IMR-90 (cell line): ENCODE measurements at regions not wholly inside any gene's neighbourhood (a gene's known extent, or its start where the extent isn't known, plus 50 kb on each side); places are given as distances from the start of the nearest gene placed in this dataset.

Source experiments
- ATAC-seq: fragments of 200-7000 bp; cut with Tn5 transposase; 2 replicates; pipeline ENCODE4 v1.9.1; 2020; ENCODE audit warnings: low read depth, mild to moderate bottlenecking, moderate library complexity
- BruUV-seq: library from RNA; stranded (reverse); fragments of 400-500 nt; replicated peaks from 2 replicates; lab custom pipeline; 2021; lab: Mats Ljungman, UMichigan
- CTCF ChIA-PET: fragments of 300-600 bp; formaldehyde crosslinking; extraction: SDS; loops from one replicate; lab custom pipeline; 2021; ENCODE audit warnings: antibody characterized with exemption; lab: Yijun Ruan, JAX
- POLR2A ChIA-PET: fragments of 300-600 bp; sonication (Branson Sonifier 250); formaldehyde crosslinking; loops from one replicate; lab custom pipeline; 2022; ENCODE audit warnings: antibody characterized with exemption; ENCODE audit not compliant: unreplicated experiment; lab: Charles Lee
- DNase-seq: peaks from one replicate; pipeline ENCODE4 v3.0.0; 2013
- H2AFZ ChIP-seq: replicated peaks from 2 replicates; pipeline ENCODE3; 2013; ENCODE audit warnings: low read length, mild to moderate bottlenecking; ENCODE audit not compliant: poor library complexity
- H2AK5ac ChIP-seq: 2 replicates; pipeline ENCODE4 v1.6.1; 2013; ENCODE audit warnings: low read depth, low read length, inconsistent platforms
- H2AK9ac ChIP-seq: replicated peaks from 2 replicates; pipeline ENCODE3; 2013; ENCODE audit warnings: mild to moderate bottlenecking, low read depth, low read length, moderate library complexity; ENCODE audit not compliant: poor library complexity
- H2BK120ac ChIP-seq: 2 replicates; pipeline ENCODE4 v1.6.1; 2013; ENCODE audit warnings: low read depth, low read length, inconsistent platforms
- H2BK15ac ChIP-seq: 3 replicates; pipeline ENCODE4 v1.6.1; 2013; ENCODE audit warnings: low read depth, low read length, inconsistent platforms
- H2BK20ac ChIP-seq: 2 replicates; pipeline ENCODE4 v1.6.1; 2013; ENCODE audit warnings: low read depth, mild to moderate bottlenecking, inconsistent platforms, low read length, moderate library complexity
- H2BK5ac ChIP-seq: 2 replicates; pipeline ENCODE4 v1.6.1; 2013; ENCODE audit warnings: mild to moderate bottlenecking, low read depth, low read length, inconsistent platforms; ENCODE audit not compliant: poor library complexity, severe bottlenecking
- H3K14ac ChIP-seq: replicated peaks from 2 replicates; pipeline ENCODE4 v1.6.1; 2013; ENCODE audit warnings: low read depth, low read length, inconsistent platforms
- H3K18ac ChIP-seq: 2 replicates; pipeline ENCODE4 v1.6.1; 2013; ENCODE audit warnings: low read depth, low read length, control low read depth
- H3K23ac ChIP-seq: 2 replicates; pipeline ENCODE4 v1.6.1; 2013; ENCODE audit warnings: low read depth, low read length, inconsistent platforms
- H3K27ac ChIP-seq: 2 replicates; pipeline ENCODE4 v1.5.1; 2013; ENCODE audit warnings: mild to moderate bottlenecking, control low read depth, low read length; ENCODE audit not compliant: insufficient read depth
- H3K27me3 ChIP-seq: 2 replicates; pipeline ENCODE4 v1.6.1; 2013; ENCODE audit warnings: low read length; ENCODE audit not compliant: control insufficient read depth, insufficient read depth
- H3K36me3 ChIP-seq: 2 replicates; pipeline ENCODE4 v1.6.1; 2013; ENCODE audit warnings: low read length, mixed read lengths; ENCODE audit not compliant: control insufficient read depth, insufficient read depth
- H3K4ac ChIP-seq: 2 replicates; pipeline ENCODE4 v1.6.1; 2013; ENCODE audit warnings: low read depth, low read length, inconsistent platforms
- H3K4me1 ChIP-seq: 2 replicates; pipeline ENCODE4 v1.6.1; 2013; ENCODE audit warnings: low read length, mixed read lengths; ENCODE audit not compliant: control insufficient read depth, insufficient read depth
- H3K4me2 ChIP-seq: 2 replicates; pipeline ENCODE4 v1.6.1; 2013; ENCODE audit warnings: low read depth, mild to moderate bottlenecking, control low read depth, low read length, moderate library complexity
- H3K4me3 ChIP-seq: 2 replicates; pipeline ENCODE4 v1.5.1; 2013; ENCODE audit warnings: low read depth, mild to moderate bottlenecking, control low read depth, low read length, moderate library complexity; ENCODE audit not compliant: insufficient read depth
- H3K56ac ChIP-seq: 2 replicates; pipeline ENCODE4 v1.6.1; 2013; ENCODE audit warnings: low read length, inconsistent platforms; ENCODE audit not compliant: insufficient read depth; ENCODE audit errors: extremely low read depth
- H3K79me1 ChIP-seq, 2 experiments: 2 replicates each; pipeline ENCODE4 v1.6.1; 2013; ENCODE audit warnings: low read length in 2 of 2, inconsistent platforms in 1 of 2, low read depth in 1 of 2
- H3K9ac ChIP-seq: 2 replicates; pipeline ENCODE4 v1.6.1; 2013; ENCODE audit warnings: low read depth, low read length, control low read depth
- H3K9me1 ChIP-seq: 2 replicates; pipeline ENCODE4 v1.6.1; 2013; ENCODE audit warnings: low read length, inconsistent platforms; ENCODE audit not compliant: insufficient read depth
- H3K9me3 ChIP-seq: 2 replicates; pipeline ENCODE4 v1.6.1; 2013; ENCODE audit warnings: low read length; ENCODE audit not compliant: control insufficient read depth, insufficient read depth
- H4K20me1 ChIP-seq: 2 replicates; pipeline ENCODE4 v1.6.1; 2013; ENCODE audit warnings: low read length, inconsistent platforms; ENCODE audit not compliant: insufficient read depth
- H4K5ac ChIP-seq: 2 replicates; pipeline ENCODE4 v1.6.1; 2013; ENCODE audit warnings: mild to moderate bottlenecking, low read depth, low read length, control low read depth
- H4K8ac ChIP-seq, 2 experiments: 2 replicates each; pipeline ENCODE4 v1.6.1; 2013; ENCODE audit warnings: low read depth in 2 of 2, low read length in 2 of 2, control low read depth in 1 of 2, inconsistent platforms in 1 of 2
- H4K91ac ChIP-seq: 2 replicates; pipeline ENCODE4 v1.6.1; 2013; ENCODE audit warnings: low read depth, low read length, inconsistent platforms; ENCODE audit not compliant: insufficient read depth
- BHLHE40 ChIP-seq: fragments of 150-350 bp; IDR thresholded peaks from 2 replicates; pipeline ENCODE4 v1.6.1; 2016; ENCODE audit warnings: mild to moderate bottlenecking, low read depth, low read length
- CEBPB ChIP-seq: IDR thresholded peaks from 2 replicates; pipeline ENCODE4 v1.6.1; 2012; ENCODE audit warnings: low read depth, low read length, improper control_type of control experiment
- CHD1 ChIP-seq: IDR thresholded peaks from 2 replicates; pipeline ENCODE4 v1.6.1; 2012; ENCODE audit warnings: low read depth, low read length, improper control_type of control experiment
- FOS ChIP-seq: fragments of 150-350 bp; IDR thresholded peaks from 2 replicates; pipeline ENCODE4 v1.6.1; 2016; ENCODE audit warnings: low read depth, low read length
- MAFK ChIP-seq: IDR thresholded peaks from 2 replicates; pipeline ENCODE4 v1.6.1; 2012; ENCODE audit warnings: low read depth, low read length, improper control_type of control experiment
- MAZ ChIP-seq: IDR thresholded peaks from 2 replicates; pipeline ENCODE4 v1.6.1; 2012; ENCODE audit warnings: low read depth, mild to moderate bottlenecking, low read length, improper control_type of control experiment, moderate library complexity, borderline replicate concordance
- MXI1 ChIP-seq: IDR thresholded peaks from 2 replicates; pipeline ENCODE4 v1.6.1; 2012; ENCODE audit warnings: low read depth, mild to moderate bottlenecking, low read length, moderate library complexity, borderline replicate concordance
- NFE2L2 ChIP-seq: fragments of 150-350 bp; IDR thresholded peaks from 2 replicates; pipeline ENCODE4 v1.6.1; 2016; ENCODE audit warnings: low read depth, mild to moderate bottlenecking, low read length
- POLR2A ChIP-seq: IDR thresholded peaks from 2 replicates; pipeline ENCODE4 v1.6.1; 2012; ENCODE audit warnings: mild to moderate bottlenecking, low read depth, low read length
- RAD21 ChIP-seq: IDR thresholded peaks from 2 replicates; pipeline ENCODE4 v1.6.1; 2012; ENCODE audit warnings: low read length, improper control_type of control experiment
- RCOR1 ChIP-seq: IDR thresholded peaks from 2 replicates; pipeline ENCODE4 v1.6.1; 2012; ENCODE audit warnings: mild to moderate bottlenecking, low read length, improper control_type of control experiment; ENCODE audit not compliant: insufficient replicate concordance
- RFX5 ChIP-seq: IDR thresholded peaks from 2 replicates; pipeline ENCODE4 v1.8.0; 2012; ENCODE audit warnings: low read depth, mild to moderate bottlenecking, low read length, moderate library complexity
- SMC3 ChIP-seq: fragments of 150-350 bp; IDR thresholded peaks from 2 replicates; pipeline ENCODE4 v1.6.1; 2016; ENCODE audit warnings: low read depth, mild to moderate bottlenecking, antibody characterized with exemption, low read length, moderate library complexity
- WGBS, 2 experiments: methylation state at CpG; one replicate each; pipeline versions ENCODE4 v1.1.5 to v1.1.7; 2013; ENCODE audit warnings: missing lambda C conversion rate in 2 of 2; ENCODE audit not compliant: insufficient read length in 1 of 2; ENCODE audit errors: extremely low coverage in 2 of 2; 5-methylcytosine and 5-hydroxymethylcytosine counted together
- dilution Hi-C: fragments of 300-500 bp; cut with HindIII; formaldehyde crosslinking; loops from one replicate; pipeline ENCODE4 v1.14.3; 2018; ENCODE audit warnings: low sequenced_read_pairs; ENCODE audit not compliant: unreplicated experiment
- in situ Hi-C: fragments of 300-500 bp; cut with MboI; formaldehyde crosslinking; loops from 3 replicates; pipeline ENCODE4 v1.14.3; 2019; ENCODE audit warnings: low sequenced_read_pairs, inconsistent platforms, mixed read lengths
- intact Hi-C: fragments of 100-400 bp; cut with micrococcal nuclease; formaldehyde crosslinking; loops from 2 replicates; pipeline ENCODE4 v1.10.0; 2022
- TF ChIP-seq, protein P1 (sequence below): fragments of 150-350 bp; IDR thresholded peaks from 2 replicates; pipeline ENCODE4 v1.6.1; 2016; ENCODE audit warnings: low read depth, mild to moderate bottlenecking, low read length, moderate library complexity, borderline replicate concordance
- TF ChIP-seq, protein P2 (sequence below): conservative IDR thresholded peaks from 2 replicates; pipeline ENCODE4 v1.5.1; 2012; ENCODE audit warnings: mild to moderate bottlenecking, low read depth, low read length, improper control_type of control experiment
- TF ChIP-seq, protein P3 (sequence below): fragments of 150-350 bp; IDR thresholded peaks from 2 replicates; pipeline ENCODE4 v1.6.1; 2017; ENCODE audit warnings: mild to moderate bottlenecking, antibody characterized with exemption, low read length, low read depth

DNA sequence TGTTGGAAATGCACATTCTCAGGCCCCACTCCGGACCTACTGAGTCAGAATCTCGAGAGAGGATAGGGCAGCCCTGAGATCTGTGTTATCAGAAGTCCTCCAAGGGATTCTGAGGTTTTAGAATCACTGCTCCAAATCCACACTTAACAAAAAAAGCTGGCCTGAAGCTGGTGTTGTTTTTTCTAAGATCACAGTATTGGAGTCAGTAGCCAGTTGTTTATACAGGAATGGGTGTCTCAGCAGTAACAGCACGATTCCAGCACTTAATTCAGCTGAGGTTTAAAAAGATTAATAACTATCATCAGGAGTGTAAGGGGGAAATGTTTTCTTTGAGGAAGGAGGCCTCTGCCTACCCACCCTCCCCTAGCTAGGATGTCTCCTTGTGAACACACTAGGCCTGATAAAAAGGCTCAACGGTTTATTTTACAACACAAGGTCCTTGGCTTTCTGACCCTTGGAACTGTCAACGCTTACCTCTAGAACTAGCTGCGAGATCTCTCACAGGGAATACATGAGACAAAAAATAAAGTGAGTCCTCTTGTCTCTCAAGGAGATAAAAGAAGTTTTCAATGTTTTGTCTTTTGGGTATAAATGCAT, 505.4 kb downstream of the CD83 start:
- BruUV-seq, result no TSS peak
- Histone ChIP-seq H2BK15ac (no peak overlapping the region), H3K14ac (no peak overlapping the region), H3K4me3 (no peak overlapping the region), H2BK120ac (no peak overlapping the region), H3K36me3 (no peaks in the 10 kb centered on the region), H3K9ac (no peak overlapping the region), H3K4ac (no peak overlapping the region), H3K27me3 (no peaks in the 10 kb centered on the region; the same call in 1 of the 2 replicates), H3K9me1 (peaks cover 3% of the 10 kb centered on the region; the same call in 1 of the 2 replicates), H3K18ac (no peak overlapping the region), H2BK20ac (no peak overlapping the region), H2BK5ac (no peak overlapping the region), H3K23ac (no peak overlapping the region), H3K27ac (no peak overlapping the region), H3K4me2 (no peak overlapping the region), H2AK9ac (no peak overlapping the region), H4K20me1 (no peaks in the 10 kb centered on the region), H4K5ac (no peak overlapping the region), H2AK5ac (no peak overlapping the region), H3K56ac (no peak overlapping the region), H4K8ac (no peak overlapping the region), H3K9me3 (peaks cover 7% of the 10 kb centered on the region; the same call in 1 of the 2 replicates), H4K91ac (no peak overlapping the region), H3K4me1 (peaks cover 2% of the 10 kb centered on the region; the same call in 1 of the 2 replicates), H3K79me1 (no peaks in the 10 kb centered on the region), H2AFZ (no peak overlapping the region)
- POLR2A ChIA-PET, result no interaction called here
- no CpG with 5 or more reads among the region's 6 CpGs for WGBS, 2 experiments
- dilution Hi-C loops, result no loop called here
- in situ Hi-C loops, result no loop called here
- CTCF ChIA-PET, result no interaction called here
- TF ChIP-seq MAZ (no peak), SMC3 (no peak), RCOR1 (no peak), NFE2L2 (no peak), RAD21 (no peak), CHD1 (no peak), RFX5 (no peak), CEBPB (no peak), BHLHE40 (no peak), MXI1 (no peak), FOS (no peak), MAFK (no peak), POLR2A (no peak)
- TF ChIP-seq, protein P1, sequence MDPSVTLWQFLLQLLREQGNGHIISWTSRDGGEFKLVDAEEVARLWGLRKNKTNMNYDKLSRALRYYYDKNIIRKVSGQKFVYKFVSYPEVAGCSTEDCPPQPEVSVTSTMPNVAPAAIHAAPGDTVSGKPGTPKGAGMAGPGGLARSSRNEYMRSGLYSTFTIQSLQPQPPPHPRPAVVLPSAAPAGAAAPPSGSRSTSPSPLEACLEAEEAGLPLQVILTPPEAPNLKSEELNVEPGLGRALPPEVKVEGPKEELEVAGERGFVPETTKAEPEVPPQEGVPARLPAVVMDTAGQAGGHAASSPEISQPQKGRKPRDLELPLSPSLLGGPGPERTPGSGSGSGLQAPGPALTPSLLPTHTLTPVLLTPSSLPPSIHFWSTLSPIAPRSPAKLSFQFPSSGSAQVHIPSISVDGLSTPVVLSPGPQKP, result no peak
- TF ChIP-seq, protein P2, sequence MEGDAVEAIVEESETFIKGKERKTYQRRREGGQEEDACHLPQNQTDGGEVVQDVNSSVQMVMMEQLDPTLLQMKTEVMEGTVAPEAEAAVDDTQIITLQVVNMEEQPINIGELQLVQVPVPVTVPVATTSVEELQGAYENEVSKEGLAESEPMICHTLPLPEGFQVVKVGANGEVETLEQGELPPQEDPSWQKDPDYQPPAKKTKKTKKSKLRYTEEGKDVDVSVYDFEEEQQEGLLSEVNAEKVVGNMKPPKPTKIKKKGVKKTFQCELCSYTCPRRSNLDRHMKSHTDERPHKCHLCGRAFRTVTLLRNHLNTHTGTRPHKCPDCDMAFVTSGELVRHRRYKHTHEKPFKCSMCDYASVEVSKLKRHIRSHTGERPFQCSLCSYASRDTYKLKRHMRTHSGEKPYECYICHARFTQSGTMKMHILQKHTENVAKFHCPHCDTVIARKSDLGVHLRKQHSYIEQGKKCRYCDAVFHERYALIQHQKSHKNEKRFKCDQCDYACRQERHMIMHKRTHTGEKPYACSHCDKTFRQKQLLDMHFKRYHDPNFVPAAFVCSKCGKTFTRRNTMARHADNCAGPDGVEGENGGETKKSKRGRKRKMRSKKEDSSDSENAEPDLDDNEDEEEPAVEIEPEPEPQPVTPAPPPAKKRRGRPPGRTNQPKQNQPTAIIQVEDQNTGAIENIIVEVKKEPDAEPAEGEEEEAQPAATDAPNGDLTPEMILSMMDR, result no peak
- TF ChIP-seq, protein P3, sequence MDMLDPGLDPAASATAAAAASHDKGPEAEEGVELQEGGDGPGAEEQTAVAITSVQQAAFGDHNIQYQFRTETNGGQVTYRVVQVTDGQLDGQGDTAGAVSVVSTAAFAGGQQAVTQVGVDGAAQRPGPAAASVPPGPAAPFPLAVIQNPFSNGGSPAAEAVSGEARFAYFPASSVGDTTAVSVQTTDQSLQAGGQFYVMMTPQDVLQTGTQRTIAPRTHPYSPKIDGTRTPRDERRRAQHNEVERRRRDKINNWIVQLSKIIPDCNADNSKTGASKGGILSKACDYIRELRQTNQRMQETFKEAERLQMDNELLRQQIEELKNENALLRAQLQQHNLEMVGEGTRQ, result no peak
- peak; percentile 61 for ATAC-seq
- peak; percentile 15 for DNase-seq
- intact Hi-C loops, result no loop called here
